ENCODE measurements at regions not wholly inside any gene's neighbourhood (a gene's known extent, or its start where the extent isn't known, plus 50 kb on each side); places are given as distances from the start of the nearest gene placed in this dataset.

GRCh38 chr16:52066962-52067361 lies 480.0 kb downstream of the TOX3 start:
- no peaks in the 10 kb centered on the region for H3K27me3 ChIP-seq (ENCODE audit: insufficient read depth, low read depth, severe bottlenecking)
- DNase-seq = no peak
- H3K4me3 ChIP-seq (ENCODE audit: low read depth, low read length) = no peak overlapping the region
- TF ChIP-seq CTCF (IDR thresholded peaks at IDR 0.05; ENCODE audit: low read depth, low read length) = no peak
- no peaks in the 10 kb centered on the region for H3K36me3 ChIP-seq
- H3K9me3 ChIP-seq (ENCODE audit: severe bottlenecking) = no peaks in the 10 kb centered on the region
- no peak overlapping the region for H3K27ac ChIP-seq

- no peak for TF ChIP-seq CTCF (IDR thresholded peaks at IDR 0.05; ENCODE audit: low read depth, low read length)
These were observed 490.7 kb downstream of the TOX3 start for GRCh38 chr16:52056259-52056658.

GRCh38 chr16:52055381-52055780 lies 491.6 kb downstream of the TOX3 start:
- TF ChIP-seq CTCF (IDR thresholded peaks at IDR 0.05; ENCODE audit: low read depth, low read length) = no peak
- Histone ChIP-seq H3K4me3 (ENCODE audit: low read depth, low read length) (no peak overlapping the region), H3K27me3 (ENCODE audit: insufficient read depth, low read depth, severe bottlenecking) (no peaks in the 10 kb centered on the region), H3K9me3 (ENCODE audit: severe bottlenecking) (no peaks in the 10 kb centered on the region), H3K36me3 (no peaks in the 10 kb centered on the region), H3K27ac (no peak overlapping the region)
- DNase-seq = no peak

More at GRCh38 chr16:52056259-52056658, 490.7 kb downstream of the TOX3 start:
- Histone ChIP-seq H3K9me3 (ENCODE audit: severe bottlenecking) (no peaks in the 10 kb centered on the region), H3K4me3 (ENCODE audit: low read depth, low read length) (no peak overlapping the region), H3K27me3 (ENCODE audit: insufficient read depth, low read depth, severe bottlenecking) (no peaks in the 10 kb centered on the region), H3K27ac (no peak overlapping the region), H3K36me3 (no peaks in the 10 kb centered on the region)
- DNase-seq = no peak

- H3K9me3 ChIP-seq (ENCODE audit: severe bottlenecking) = no peaks in the 10 kb centered on the region
- DNase-seq = no peak
- H3K4me3 ChIP-seq (ENCODE audit: low read depth, low read length) = no peak overlapping the region
- no peaks in the 10 kb centered on the region for H3K27me3 ChIP-seq (ENCODE audit: insufficient read depth, low read depth, severe bottlenecking)
- TF ChIP-seq CTCF (IDR thresholded peaks at IDR 0.05; ENCODE audit: low read depth, low read length) = no peak
- H3K36me3 ChIP-seq = no peaks in the 10 kb centered on the region
- no peak overlapping the region for H3K27ac ChIP-seq
These were observed 492.6 kb downstream of the TOX3 start for GRCh38 chr16:52054326-52054725.

GRCh38 chr16:52052818-52053217 lies 494.1 kb downstream of the TOX3 start:
- no peak for TF ChIP-seq CTCF (IDR thresholded peaks at IDR 0.05; ENCODE audit: low read depth, low read length)
- Histone ChIP-seq H3K36me3 (no peaks in the 10 kb centered on the region), H3K27me3 (ENCODE audit: insufficient read depth, low read depth, severe bottlenecking) (no peaks in the 10 kb centered on the region), H3K9me3 (ENCODE audit: severe bottlenecking) (no peaks in the 10 kb centered on the region), H3K4me3 (ENCODE audit: low read depth, low read length) (no peak overlapping the region), H3K27ac (no peak overlapping the region)
- DNase-seq = no peak

GRCh38 chr16:52051414-52052172 lies 495.4 kb downstream of the TOX3 start:
- no peak for TF ChIP-seq CTCF (IDR thresholded peaks at IDR 0.05; ENCODE audit: low read depth, low read length)
- Histone ChIP-seq H3K9me3 (ENCODE audit: severe bottlenecking) (no peaks in the 10 kb centered on the region), H3K27ac (no peak overlapping the region), H3K36me3 (no peaks in the 10 kb centered on the region), H3K27me3 (ENCODE audit: insufficient read depth, low read depth, severe bottlenecking) (no peaks in the 10 kb centered on the region), H3K4me3 (ENCODE audit: low read depth, low read length) (no peak overlapping the region)
- DNase-seq = no peak
